ENCODE measurements at regions not wholly inside any gene's neighbourhood (a gene's known extent, or its start where the extent isn't known, plus 50 kb on each side); places are given as distances from the start of the nearest gene placed in this dataset.

GRCh38 chrX:99654188-99654587, 755.9 kb downstream of the PCDH19 start:
- TF ChIP-seq CTCF (IDR thresholded peaks at IDR 0.05; ENCODE audit: borderline replicate concordance, insufficient read depth, low read depth, low read length) = no peak
- H3K4me3 ChIP-seq (ENCODE audit: low read depth, low read length) = no peak overlapping the region

GRCh38 chrX:99653352-99653751, 756.7 kb downstream of the PCDH19 start:
- TF ChIP-seq CTCF (IDR thresholded peaks at IDR 0.05; ENCODE audit: borderline replicate concordance, insufficient read depth, low read depth, low read length) = no peak
- H3K4me3 ChIP-seq (ENCODE audit: low read depth, low read length) = no peak overlapping the region

GRCh38 chrX:99613041-99613440, 797.0 kb downstream of the PCDH19 start:
- no peak overlapping the region for H3K4me3 ChIP-seq (ENCODE audit: low read depth, low read length)
- TF ChIP-seq CTCF (IDR thresholded peaks at IDR 0.05; ENCODE audit: borderline replicate concordance, insufficient read depth, low read depth, low read length) = no peak

GRCh38 chrX:99603091-99603814, 806.8 kb downstream of the PCDH19 start:
- TF ChIP-seq CTCF (IDR thresholded peaks at IDR 0.05; ENCODE audit: borderline replicate concordance, insufficient read depth, low read depth, low read length) = no peak
- no peak overlapping the region for H3K4me3 ChIP-seq (ENCODE audit: low read depth, low read length)

GRCh38 chrX:99602107-99602506, 808.0 kb downstream of the PCDH19 start:
- TF ChIP-seq CTCF (IDR thresholded peaks at IDR 0.05; ENCODE audit: borderline replicate concordance, insufficient read depth, low read depth, low read length) = no peak
- H3K4me3 ChIP-seq (ENCODE audit: low read depth, low read length) = no peak overlapping the region

- H3K4me3 ChIP-seq (ENCODE audit: low read depth, low read length) = no peak overlapping the region
- TF ChIP-seq CTCF (IDR thresholded peaks at IDR 0.05; ENCODE audit: borderline replicate concordance, insufficient read depth, low read depth, low read length) = no peak
These were observed 821.1 kb downstream of the PCDH19 start for GRCh38 chrX:99588936-99589335.

GRCh38 chrX:99572711-99573110, 837.4 kb downstream of the PCDH19 start:
- no peak for TF ChIP-seq CTCF (IDR thresholded peaks at IDR 0.05; ENCODE audit: borderline replicate concordance, insufficient read depth, low read depth, low read length)

More at GRCh38 chrX:99572711-99573110, 837.4 kb downstream of the PCDH19 start:
- H3K4me3 ChIP-seq (ENCODE audit: low read depth, low read length) = no peak overlapping the region

All from GM12875 (cell line).